GM04504 (cell line): ENCODE measurements at regions not wholly inside any gene's neighbourhood (a gene's known extent, or its start where the extent isn't known, plus 50 kb on each side); places are given as distances from the start of the nearest gene placed in this dataset.

Source experiments
- DNase-seq: peaks from one replicate; pipeline ENCODE4 v3.0.0-alpha.2; 2012; ENCODE audit warnings: low read depth

GRCh38 chr12:111038941-111039340 is 118.6 kb upstream of the MYL2 start:
- DNase-seq: no peak

- no peak for DNase-seq
Measured at GRCh38 chr12:111038077-111038476, 117.7 kb upstream of the MYL2 start.

GRCh38 chr12:111037047-111037446 is 116.7 kb upstream of the MYL2 start:
- DNase-seq: no peak

GRCh38 chr12:111035578-111036301 is 115.4 kb upstream of the MYL2 start:
- no peak for DNase-seq

DNA sequence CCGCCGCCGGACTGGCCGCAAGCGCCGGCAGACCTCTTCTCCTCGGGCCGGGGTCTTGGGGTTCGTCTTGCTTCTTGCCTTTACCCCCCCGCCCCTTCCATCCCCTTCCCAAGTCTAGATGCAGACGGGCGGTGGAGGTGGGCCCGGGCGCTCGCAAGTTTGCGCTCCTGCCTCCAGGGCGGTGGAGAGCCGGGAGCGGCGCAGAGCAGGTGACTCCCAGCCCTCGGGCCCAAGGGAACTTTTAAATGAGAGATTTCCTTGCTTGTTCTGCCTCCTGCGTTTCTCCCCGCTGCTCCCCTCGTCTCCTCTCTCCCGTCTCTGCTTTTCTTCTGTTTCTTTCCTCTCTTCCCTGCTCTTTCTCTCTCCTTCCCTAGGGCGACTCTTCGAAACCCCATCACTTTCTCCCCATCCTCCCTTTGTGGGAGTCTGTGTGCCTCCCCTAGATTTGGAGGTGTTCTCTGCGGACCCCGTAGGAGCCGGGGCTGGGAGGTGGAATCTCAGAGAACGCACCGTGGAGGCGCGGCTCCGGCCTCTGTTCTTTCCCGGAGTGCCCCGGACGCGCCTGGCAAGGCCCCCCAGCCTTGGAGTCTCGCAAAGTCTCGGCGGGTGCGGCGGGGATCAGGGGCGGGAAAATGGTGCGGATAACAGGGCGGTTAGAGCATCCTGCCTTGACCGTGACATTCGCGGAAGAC is 114.7 kb upstream of the MYL2 start:
- no peak for DNase-seq

GRCh38 chr12:111034083-111034885 is 113.9 kb upstream of the MYL2 start, which contains the start of gene CUX2:
Gene CUX2 (plus strand): TSS chr12:111034165.
- no peak for DNase-seq

DNA sequence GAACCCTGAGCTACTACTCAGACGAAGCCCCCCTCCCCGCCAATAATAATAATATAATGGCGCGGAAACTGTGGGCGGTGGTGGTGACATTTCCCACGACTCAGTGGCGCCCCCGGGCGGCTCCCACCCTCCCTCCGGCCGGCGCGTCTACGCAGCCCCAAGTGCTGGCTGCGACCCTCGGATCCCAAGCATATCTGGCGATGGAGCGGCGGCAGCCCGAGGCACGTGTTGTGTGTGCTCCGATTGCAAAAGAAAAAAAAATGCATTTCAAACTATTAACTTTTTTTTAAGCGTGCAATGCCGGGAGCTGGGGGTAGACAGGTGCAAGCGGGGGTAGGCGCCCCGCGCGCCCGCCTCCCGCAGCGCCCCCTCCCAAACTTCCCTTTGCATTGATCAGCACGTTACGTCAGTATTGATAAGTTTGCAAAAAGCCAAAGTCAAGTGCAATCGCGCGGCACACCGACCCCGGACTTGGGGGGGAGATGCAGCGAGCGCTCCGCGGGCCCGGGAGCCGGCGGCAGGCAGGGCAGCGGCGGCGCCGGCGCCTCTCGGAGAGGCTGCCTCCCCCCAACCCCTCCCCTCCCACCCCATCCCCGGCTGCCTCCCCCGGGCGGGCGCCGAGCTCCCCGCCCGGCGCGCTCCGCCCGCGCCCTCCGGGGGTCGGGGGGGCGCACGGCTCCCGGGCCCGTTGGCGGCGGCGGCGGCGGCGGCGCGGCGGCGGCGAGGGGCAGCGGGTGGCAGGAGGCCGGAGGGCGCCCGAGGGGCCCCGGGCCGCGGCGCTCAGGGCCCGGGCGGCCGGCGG is 113.1 kb upstream of the MYL2 start:
- DNase-seq: no peak

GRCh38 chr12:111032591-111032919 is 112.2 kb upstream of the MYL2 start:
- DNase-seq: no peak

DNA sequence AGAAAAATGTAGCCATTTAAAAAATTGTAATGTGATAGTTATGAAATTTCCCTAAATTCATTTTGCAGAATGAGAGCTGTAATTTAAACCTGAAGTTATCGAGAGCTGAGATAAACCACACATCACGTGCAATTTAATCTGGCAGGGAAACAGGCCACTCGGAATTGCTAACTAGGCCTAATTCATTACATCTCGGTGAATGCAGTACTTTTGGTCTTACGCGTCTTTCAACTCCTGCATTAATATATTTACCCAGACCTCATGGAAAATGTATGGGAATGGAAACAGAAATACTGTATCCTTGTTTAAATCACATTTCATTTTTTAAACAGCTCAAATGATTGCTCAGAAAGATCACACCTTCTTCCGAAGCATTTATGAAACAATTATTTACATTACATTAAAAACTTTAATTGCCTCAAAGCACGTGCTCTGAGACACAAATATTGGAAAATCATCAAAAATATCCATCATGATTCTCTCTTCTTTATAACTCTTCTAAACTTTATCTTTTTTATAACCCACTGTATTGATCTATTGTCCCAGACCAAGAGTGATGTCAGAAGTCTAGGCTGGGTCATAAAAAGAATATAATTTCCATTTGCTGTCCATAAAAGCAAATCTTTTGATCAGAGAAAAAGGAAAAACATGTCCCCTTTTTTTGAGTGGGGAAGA is 111.7 kb upstream of the MYL2 start:
- no peak for DNase-seq

DNA sequence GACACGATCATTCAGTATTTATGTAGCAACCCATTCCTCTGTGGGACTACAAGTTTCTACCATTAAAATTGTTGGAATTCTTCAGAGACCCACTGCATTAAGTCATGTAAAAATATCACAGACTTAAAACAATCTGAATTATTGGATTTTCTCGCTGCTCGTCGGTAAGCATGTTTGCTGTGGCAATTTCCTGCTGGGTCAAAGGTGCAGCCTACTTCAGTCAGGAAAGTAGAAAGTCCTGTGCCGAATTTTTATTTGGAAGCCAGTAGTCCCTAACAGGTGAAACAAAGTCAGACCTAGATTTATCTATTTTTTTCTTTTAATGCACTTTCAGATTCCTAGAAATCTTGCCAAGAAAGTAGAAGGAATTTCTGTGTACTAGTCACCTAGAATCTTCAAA is 110.4 kb upstream of the MYL2 start:
- DNase-seq: no peak

DNA sequence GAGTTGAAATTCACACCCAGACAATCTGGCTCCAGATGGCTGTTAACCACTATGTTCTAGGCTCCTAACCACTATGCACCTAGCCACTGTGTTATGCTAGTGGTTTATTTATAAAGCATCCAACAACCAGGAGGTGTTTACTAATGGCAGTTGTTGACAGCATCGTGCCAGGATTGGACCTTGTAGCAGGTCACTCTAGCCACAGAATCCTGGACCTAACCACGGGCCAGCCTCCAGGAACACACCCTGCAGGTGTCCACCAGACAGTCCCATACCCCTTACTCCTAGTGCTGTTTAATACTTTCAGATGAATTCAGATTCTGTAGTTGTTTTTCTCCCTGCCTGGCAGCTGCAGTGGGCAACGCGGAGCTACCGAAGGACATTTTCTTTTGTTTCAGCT is 109.4 kb upstream of the MYL2 start:
- DNase-seq: no peak

GRCh38 chr12:111029305-111029704 is 108.9 kb upstream of the MYL2 start:
- DNase-seq: no peak

DNA sequence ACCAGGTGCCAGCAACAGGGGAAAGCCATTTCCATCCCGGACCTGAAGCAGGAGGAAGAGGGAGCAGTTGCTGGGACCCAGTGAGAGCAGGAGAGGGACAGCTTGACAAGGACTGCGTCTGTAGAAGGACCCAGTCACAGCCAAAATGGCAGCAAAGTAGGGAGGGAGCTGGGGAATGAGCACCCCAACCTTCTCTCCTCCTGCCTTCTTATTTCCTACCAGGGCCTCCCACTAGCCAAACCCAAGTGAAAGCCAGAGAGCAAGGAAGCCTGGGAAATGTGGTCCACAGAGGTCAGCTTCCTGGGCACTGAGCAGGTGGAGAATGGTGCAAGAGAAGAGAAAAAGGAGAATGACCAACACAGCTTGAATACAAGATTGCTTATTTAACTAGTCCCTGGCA is 108.5 kb upstream of the MYL2 start:
- DNase-seq: no peak

DNA sequence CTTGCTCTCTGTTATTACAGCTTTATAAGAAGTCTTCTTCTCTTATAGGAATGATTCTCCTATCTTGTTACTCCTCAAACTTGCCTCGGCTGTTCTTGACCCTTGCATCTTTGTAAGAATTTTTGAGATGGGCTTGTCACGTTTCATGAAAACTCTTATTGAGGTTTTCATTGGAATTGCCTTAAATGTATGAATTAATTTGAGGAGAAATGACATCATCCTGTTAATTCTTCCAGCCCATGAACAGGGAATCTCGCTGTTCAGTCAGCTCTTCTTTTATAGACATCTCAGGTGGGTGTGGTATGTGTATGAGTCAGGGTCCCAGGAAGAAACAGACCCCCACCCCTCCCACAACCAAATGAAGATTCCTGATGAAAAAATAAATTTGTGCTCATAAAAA is 107.1 kb upstream of the MYL2 start:
- no peak for DNase-seq

DNA sequence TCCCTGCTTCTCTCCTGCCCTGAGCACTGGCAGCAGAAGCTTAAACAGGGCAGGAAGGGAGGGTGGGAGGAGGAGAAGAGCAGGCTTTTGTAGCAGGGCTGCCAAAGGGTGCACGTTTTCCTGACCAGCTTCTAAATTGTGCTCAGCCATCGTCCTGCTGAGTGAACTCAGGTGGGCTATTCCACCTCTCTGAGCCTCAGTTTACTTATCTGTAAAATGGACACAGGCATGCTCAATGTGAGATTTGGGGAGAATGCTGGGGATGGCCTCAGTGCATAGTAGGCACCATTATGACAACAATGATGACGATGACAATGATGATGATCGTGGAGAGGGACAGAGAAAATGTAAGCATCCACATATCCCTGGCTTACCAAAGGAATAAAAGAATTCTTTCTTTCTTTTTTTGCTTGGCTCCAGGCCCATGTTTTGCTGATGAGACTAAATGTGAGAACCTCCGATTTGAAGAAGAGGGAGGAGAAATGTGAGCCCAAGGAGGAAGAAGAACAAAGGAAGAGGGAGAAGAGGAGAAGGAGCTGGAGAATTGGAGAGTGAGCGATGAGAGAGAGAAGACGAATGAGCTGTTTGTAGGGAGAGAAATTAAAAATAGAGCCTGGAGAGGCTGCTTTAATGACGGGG is 105.5 kb upstream of the MYL2 start:
- no peak for DNase-seq

GRCh38 chr12:111025301-111025700 is 104.9 kb upstream of the MYL2 start:
- DNase-seq: no peak

DNA sequence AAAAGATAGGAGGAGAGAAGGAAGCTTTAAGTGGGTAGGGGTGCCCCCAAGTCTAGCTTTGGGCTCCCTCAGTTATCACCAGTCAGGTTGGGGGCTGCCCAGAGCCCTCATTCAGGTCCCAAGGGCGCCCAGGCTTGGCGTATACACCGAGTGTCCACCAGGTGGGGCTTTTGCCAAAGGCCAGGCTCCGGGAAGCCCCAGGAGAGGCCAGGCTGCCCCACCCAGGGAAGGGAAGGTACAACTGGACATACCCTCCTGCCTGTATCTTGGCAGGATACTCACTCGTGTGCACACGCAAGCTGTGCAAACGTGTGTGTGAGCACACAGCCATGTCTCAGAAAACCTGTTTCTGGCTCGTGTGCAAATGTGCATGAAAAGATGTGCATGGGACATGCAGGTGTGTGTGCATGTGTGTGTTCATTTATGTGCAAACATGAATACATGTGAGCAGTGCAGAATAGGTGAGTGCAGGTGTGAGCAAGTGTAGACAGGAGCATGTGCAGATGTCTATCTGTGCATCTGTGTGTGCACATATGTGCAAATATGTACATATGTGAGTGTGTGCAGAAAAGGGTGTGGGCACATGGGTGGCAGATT is 103.9 kb upstream of the MYL2 start:
- DNase-seq: peak; percentile 1

DNA sequence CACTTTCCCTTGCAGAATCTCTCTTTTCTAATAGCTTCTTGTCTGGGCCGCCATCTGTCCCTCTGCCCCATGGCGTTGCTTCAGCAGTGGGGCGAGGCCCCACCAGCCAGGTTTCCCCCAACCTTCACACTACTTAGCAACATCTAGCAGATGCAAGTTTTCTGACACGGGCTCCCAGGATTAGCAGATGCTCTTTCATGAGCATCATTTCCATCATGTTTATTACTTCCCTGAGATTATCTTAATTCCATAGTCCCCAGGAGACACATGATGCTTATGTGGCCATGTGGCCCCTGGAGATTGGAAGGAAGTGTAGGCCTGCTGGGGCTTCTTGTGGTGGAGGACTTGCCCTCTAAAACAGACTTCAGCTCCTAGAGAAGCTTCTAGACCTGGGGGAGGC is 102.0 kb upstream of the MYL2 start:
- no peak for DNase-seq

DNA sequence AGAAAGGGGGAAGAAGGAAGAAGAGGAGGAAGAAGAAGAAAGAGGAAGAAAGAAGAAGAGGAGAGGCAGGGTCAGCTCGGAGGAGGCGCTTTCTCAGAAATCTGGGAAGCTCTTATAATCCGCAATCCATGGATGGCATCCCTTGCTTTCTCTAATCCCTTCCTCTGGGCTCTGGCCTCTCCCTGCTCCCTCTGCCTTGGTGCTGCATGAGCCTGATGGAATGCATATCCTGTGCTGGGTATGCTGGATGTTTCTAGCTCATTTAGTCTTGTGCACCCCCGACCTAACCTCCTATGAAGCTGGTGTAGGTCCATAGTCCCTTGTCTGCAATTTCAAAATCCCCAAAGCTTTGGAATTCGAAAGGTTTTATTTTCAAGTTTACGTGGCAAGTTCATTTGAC is 94.2 kb upstream of the MYL2 start:
- DNase-seq: no peak

- DNase-seq: no peak
Measured at GRCh38 chr12:111012918-111013317, 92.5 kb upstream of the MYL2 start.
